ENCODE measurements at regions not wholly inside any gene's neighbourhood (a gene's known extent, or its start where the extent isn't known, plus 50 kb on each side); places are given as distances from the start of the nearest gene placed in this dataset.
A peak's percentile ranks its signal among the peaks of the same experiment; 100 is the strongest.

DNA sequence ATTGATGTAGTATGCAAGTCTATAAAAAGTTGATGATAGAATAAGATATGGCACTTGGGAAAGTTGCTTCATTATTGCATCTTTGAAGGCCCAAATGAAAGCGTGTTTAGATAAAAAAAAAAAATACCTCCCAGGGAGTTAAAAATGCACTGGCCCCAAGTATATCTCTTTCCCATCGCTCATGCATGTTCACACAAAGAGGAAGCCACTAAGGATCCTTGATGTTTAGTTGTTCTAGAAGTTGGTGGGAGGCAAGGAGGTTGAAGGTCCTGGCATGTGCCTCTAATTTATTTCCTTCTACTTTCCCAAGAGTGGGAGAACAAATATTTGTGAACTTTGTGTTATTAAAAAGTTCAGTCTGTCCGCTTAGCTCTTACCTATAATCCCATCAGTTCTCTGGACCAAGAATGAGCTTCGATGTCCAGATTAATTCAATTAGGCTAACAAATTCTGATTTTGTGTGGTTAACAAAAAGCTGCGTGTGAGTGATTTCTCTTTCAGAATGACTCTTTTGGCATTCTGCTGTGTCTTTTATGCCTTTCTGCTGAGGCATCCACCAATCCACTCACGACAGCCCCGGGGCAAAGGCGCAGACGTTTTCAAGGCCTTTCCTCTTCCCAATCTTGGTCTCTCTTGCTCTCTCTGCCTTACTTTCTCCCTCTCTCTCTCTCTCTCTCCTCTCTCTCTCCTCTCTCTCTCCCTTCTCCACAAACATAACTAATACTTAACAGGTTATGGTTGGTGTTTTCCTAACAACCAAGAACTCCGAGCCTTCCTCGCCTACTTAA, 135.1 kb upstream of the ERCC6L2 start:
- intact Hi-C loops (cut with DNase I) = no loop called here

DNA sequence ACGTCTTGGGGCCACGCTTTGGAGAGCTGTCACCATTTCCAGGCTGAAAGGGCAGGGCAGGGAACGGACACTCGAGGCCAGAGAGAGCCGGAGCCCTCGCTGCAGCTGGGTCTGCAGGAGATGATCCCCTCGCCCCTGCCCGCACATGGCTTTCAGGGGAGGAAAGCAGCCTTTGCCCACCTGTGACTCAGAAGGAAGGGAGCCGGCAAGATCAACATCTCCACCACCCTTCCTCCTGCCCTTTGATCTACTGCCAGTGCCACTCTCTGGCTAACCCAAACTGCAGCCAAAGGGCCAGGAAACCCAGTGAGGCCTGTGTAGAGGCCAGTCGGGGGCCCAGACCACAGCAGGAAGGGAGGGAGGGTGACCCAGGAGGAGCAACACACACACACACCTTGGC, 137.1 kb upstream of the ERCC6L2 start:
- DNase-seq = no peak
- intact Hi-C loops (cut with DNase I) = no loop called here

More for the DNA sequence above, 135.1 kb upstream of the ERCC6L2 start:
- DNase-seq = no peak

DNA sequence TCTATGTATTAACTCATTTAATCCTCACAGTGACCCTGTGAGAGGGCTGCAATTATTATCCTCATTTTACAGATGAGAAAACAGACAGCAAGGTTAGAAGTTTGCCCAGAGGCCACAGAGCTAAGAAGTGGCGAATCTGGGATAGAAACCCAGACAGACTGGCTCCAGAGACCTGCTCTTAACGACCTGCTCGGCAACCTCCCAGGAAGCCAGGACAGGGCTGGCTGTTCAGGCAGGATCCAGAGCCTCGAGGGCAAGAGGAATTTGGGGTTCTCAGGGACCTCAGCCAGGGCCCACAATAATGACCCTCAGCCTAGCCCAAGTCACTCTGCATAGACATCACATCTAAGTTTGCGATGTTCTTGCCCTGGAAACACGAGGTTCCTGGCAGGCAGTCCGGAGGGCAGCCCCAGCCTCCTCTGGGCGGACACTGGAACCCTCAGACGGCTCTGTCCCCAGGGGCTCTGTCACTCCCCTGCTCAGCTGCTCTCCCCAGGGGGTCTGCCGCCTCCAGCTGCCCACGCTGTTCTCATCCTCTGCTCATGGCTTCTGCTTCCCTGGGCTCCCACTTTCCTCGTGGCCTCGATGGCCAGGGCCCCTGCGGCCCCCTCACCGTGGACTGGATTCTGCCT, 138.5 kb upstream of the ERCC6L2 start:
- intact Hi-C loops (cut with DNase I) = no loop called here

DNA sequence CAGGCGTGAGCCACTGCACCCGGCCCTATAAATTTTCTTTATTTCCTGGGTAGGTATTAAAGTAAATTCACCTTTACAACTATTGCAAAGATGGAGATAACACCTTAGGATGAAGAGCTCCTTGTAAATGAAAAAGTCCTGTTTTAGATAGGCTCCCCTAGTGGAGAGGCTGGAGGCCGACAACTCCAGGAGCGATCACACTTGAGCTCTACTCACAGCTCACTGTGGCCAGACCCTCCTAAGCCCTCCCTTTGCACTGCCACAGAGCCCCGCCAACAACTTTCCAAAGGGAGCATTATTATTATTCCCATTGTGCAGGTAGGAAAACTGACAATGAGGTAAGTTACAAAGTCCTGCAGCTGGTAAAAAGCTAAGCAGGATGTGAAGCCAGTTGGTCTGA, 139.1 kb upstream of the ERCC6L2 start:
- intact Hi-C loops (cut with DNase I) = no loop called here
- no peak for DNase-seq

More for the DNA sequence above, 138.5 kb upstream of the ERCC6L2 start:
- DNase-seq = no peak

GRCh38 chr9:95735701-95736100, 139.8 kb upstream of the ERCC6L2 start:
- intact Hi-C loops (cut with DNase I) = no loop called here
- DNase-seq = no peak

GRCh38 chr9:95733741-95734666, 141.5 kb upstream of the ERCC6L2 start:
- intact Hi-C loops (cut with DNase I) = no loop called here
- DNase-seq = no peak

- no peak for DNase-seq
- intact Hi-C loops (cut with DNase I) = no loop called here
These were observed 142.4 kb upstream of the ERCC6L2 start for GRCh38 chr9:95732802-95733688.

- DNase-seq = no peak
- intact Hi-C loops (cut with DNase I) = no loop called here
These were observed 143.6 kb upstream of the ERCC6L2 start for GRCh38 chr9:95731876-95732275.

DNA sequence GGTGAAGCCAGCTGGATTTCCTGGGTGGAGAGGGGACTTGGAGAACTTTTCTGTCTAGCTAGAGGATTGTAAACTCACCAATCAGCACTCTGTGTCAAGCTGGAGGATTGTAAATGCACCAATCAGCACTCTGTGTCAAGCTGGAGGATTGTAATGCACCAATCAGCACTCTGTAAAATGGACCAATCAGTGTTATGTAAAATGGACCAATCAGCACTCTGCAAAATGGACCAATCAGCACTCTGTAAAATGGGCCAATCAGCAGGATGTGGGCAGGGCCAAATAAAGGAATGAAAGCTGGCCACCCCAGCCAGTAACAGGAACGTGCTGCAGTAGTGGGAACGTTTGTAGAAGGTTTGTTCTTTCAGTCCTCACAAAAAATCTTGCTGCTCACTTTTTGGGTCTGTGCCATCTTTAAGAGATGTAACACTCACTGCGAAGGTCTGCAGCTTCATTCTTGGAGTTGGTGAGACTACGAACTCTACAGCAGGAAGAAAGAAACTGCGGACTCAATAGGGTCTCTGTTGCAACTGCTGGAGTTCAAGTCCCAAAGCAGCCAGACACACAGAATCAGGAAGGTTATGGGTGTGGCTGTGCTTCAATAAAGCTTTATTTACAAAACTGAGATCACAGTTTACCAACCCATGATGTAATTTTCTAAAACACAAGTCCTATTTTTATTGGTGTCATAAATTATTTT, 145.7 kb upstream of the ERCC6L2 start:
- no peak for DNase-seq
- intact Hi-C loops (cut with DNase I) = loop anchor here (5.0 kb wide), 1 partner anchor 487 kb away; no protein-coding TSS in a partner anchor

GRCh38 chr9:95729046-95729445, 146.4 kb upstream of the ERCC6L2 start:
- intact Hi-C loops (cut with DNase I) = loop anchor here (5.0 kb wide), 1 partner anchor 488 kb away; no protein-coding TSS in a partner anchor
- no peak for DNase-seq

- intact Hi-C loops (cut with DNase I) = loop anchor here (5.0 kb wide), 1 partner anchor 489 kb away; no protein-coding TSS in a partner anchor
- DNase-seq = no peak
These were observed 147.5 kb upstream of the ERCC6L2 start for GRCh38 chr9:95727947-95728520.

DNA sequence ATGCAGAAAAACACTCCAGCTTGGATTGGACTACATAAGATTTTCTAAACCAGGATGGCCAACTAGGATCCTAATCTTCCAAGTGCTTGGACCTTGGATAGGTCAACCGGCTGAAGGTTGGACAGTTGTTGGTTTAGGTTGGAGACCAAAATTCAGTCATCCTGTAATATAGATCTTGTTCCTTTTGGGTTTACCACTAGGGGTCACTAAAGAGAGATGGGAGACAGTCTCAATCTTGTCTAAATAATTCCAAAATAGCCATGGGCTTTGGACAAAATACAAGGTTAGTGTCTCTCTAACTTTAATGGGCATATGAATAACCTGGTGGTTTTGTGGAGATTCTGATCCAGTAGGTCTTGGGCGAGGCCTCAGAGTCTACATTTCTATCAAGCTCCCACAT, 148.7 kb upstream of the ERCC6L2 start:
- DNase-seq = peak in 1 of 42 donors; percentile 5
- intact Hi-C loops (cut with DNase I) = loop anchor here (5.0 kb wide), 1 partner anchor 491 kb away; no protein-coding TSS in a partner anchor

- intact Hi-C loops (cut with DNase I) = loop anchor here (5.0 kb wide), 1 partner anchor 492 kb away; no protein-coding TSS in a partner anchor
- no peak for DNase-seq
These were observed 150.4 kb upstream of the ERCC6L2 start for GRCh38 chr9:95725045-95725444.

- DNase-seq = no peak
- intact Hi-C loops (cut with DNase I) = no loop called here
These were observed 151.1 kb upstream of the ERCC6L2 start for GRCh38 chr9:95724253-95724991.

- intact Hi-C loops (cut with DNase I) = no loop called here
These were observed 153.3 kb upstream of the ERCC6L2 start for GRCh38 chr9:95722141-95722540.

GRCh38 chr9:95721061-95721531, 154.4 kb upstream of the ERCC6L2 start:
- DNase-seq = no peak
- intact Hi-C loops (cut with DNase I) = no loop called here

More at GRCh38 chr9:95722141-95722540, 153.3 kb upstream of the ERCC6L2 start:
- peak in 3 of 42 donors; percentile 6 to 13 (median 8) for DNase-seq

- no peak for DNase-seq
These were observed 155.0 kb upstream of the ERCC6L2 start for GRCh38 chr9:95720496-95720895.

More at GRCh38 chr9:95720496-95720895, 155.0 kb upstream of the ERCC6L2 start:
- intact Hi-C loops (cut with DNase I) = no loop called here

Data from head of caudate nucleus (tissue), 42 donors.